ENCODE measurements at regions not wholly inside any gene's neighbourhood (a gene's known extent, or its start where the extent isn't known, plus 50 kb on each side); places are given as distances from the start of the nearest gene placed in this dataset.

DNA sequence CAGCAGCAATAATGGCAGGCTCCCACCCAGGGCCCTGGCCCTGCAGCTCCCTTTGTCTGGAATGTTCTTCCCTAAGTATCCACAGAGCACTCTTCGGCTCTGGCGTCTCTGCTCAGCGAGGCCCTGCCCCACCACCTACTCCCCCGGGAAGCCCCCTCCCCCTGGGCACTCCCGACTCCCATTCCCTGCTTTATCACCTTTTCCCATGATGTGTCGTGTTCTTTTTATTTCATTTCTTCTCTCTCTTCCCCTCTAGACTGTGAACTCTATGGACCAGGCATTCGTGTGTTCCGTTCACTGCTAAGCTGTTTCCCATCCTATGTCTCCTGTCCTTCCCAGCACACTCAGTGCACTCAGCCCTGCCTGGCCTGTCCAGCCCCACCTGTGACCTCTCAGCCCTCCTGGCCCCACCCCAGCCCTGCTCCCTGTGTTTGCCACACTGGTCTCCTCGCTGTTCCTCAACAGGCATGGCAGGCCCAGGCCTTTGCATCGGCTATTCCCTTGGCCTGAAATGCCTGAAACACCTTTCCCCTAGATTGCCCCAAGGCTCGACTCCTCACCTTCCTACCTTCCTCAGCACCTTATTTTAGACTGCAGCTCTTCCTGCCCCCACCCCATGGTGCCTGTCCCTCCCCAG lies 107.4 kb downstream of the TPRA1 start:
- H3K27me3 ChIP-seq (ENCODE audit: control insufficient read depth in 1 of 2, insufficient read depth in 2 of 2, low read length in 2 of 2): no peaks in the 10 kb centered on the region
- no peak overlapping the region for H3K9ac ChIP-seq (ENCODE audit: low read length)
- H3K27ac ChIP-seq (ENCODE audit: low read depth, low read length): no peak overlapping the region
- H3K9me3 ChIP-seq (ENCODE audit: low read length): no peaks in the 10 kb centered on the region
- no peaks in the 10 kb centered on the region for H3K36me3 ChIP-seq (ENCODE audit: insufficient read depth, low read length)
- no peak overlapping the region for H3K4me3 ChIP-seq (ENCODE audit: low read depth in 1 of 2, low read length in 2 of 2)
- no peaks in the 10 kb centered on the region for H3K4me1 ChIP-seq (ENCODE audit: insufficient read depth, low read length)

- H3K4me1 ChIP-seq (ENCODE audit: insufficient read depth, low read length): no peaks in the 10 kb centered on the region
- no peaks in the 10 kb centered on the region for H3K27me3 ChIP-seq (ENCODE audit: control insufficient read depth in 1 of 2, insufficient read depth in 2 of 2, low read length in 2 of 2)
Observed at GRCh38 chr3:127482216-127483004, 108.1 kb downstream of the TPRA1 start.

DNA sequence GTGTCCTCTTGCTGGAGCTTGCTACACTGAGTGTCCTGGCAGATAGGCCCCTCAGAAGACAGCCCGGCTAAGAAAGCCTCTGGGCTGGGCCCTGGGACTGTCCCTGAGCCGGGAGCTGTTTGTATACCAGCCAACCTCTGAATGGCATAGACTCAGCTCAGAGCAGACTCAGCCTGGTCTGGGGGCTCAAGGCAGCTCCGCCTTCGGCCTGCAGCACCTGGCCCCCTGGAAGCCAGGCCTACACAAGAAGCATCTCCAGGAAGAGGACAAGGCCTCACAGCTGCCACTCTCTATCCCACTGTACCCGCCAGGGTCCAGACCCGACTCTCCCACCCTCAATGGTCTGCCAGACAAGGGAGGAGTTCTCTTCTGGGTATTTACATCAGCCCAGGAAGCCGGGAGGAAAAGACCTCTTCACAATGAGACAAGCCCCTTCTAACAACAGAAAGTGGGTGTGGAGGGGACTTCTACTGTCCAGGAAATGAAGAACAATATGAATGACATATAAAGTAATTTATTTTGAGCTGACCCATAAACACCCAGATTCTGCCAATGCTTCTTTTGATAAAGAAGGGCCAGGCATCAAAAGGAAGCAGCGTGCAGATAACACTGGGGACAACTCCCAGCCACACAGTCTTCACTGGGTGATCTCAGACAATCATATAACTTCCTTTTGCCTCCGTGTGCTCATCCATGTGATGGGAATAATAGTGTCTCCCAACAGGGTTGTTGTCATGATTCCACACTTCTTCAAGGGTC lies 110.2 kb downstream of the TPRA1 start:
- Histone ChIP-seq H3K36me3 (ENCODE audit: insufficient read depth, low read length) (no peaks in the 10 kb centered on the region), H3K27me3 (ENCODE audit: control insufficient read depth in 1 of 2, insufficient read depth in 2 of 2, low read length in 2 of 2) (no peaks in the 10 kb centered on the region), H3K27ac (ENCODE audit: low read depth, low read length) (no peak overlapping the region), H3K4me3 (ENCODE audit: low read depth in 1 of 2, low read length in 2 of 2) (no peak overlapping the region), H3K4me1 (ENCODE audit: insufficient read depth, low read length) (no peaks in the 10 kb centered on the region), H3K9ac (ENCODE audit: low read length) (no peak overlapping the region), H3K9me3 (ENCODE audit: low read length) (no peaks in the 10 kb centered on the region)

More at GRCh38 chr3:127482216-127483004, 108.1 kb downstream of the TPRA1 start:
- H3K9ac ChIP-seq (ENCODE audit: low read length): no peak overlapping the region
- H3K27ac ChIP-seq (ENCODE audit: low read depth, low read length): no peak overlapping the region
- no peaks in the 10 kb centered on the region for H3K9me3 ChIP-seq (ENCODE audit: low read length)
- no peak overlapping the region for H3K4me3 ChIP-seq (ENCODE audit: low read depth in 1 of 2, low read length in 2 of 2)
- no peaks in the 10 kb centered on the region for H3K36me3 ChIP-seq (ENCODE audit: insufficient read depth, low read length)

GRCh38 chr3:127479449-127479848 lies 111.1 kb downstream of the TPRA1 start:
- Histone ChIP-seq H3K36me3 (ENCODE audit: insufficient read depth, low read length) (no peaks in the 10 kb centered on the region), H3K27me3 (ENCODE audit: control insufficient read depth in 1 of 2, insufficient read depth in 2 of 2, low read length in 2 of 2) (no peaks in the 10 kb centered on the region), H3K27ac (ENCODE audit: low read depth, low read length) (no peak overlapping the region), H3K4me3 (ENCODE audit: low read depth in 1 of 2, low read length in 2 of 2) (no peak overlapping the region), H3K9me3 (ENCODE audit: low read length) (no peaks in the 10 kb centered on the region), H3K4me1 (ENCODE audit: insufficient read depth, low read length) (no peaks in the 10 kb centered on the region), H3K9ac (ENCODE audit: low read length) (no peak overlapping the region)

DNA sequence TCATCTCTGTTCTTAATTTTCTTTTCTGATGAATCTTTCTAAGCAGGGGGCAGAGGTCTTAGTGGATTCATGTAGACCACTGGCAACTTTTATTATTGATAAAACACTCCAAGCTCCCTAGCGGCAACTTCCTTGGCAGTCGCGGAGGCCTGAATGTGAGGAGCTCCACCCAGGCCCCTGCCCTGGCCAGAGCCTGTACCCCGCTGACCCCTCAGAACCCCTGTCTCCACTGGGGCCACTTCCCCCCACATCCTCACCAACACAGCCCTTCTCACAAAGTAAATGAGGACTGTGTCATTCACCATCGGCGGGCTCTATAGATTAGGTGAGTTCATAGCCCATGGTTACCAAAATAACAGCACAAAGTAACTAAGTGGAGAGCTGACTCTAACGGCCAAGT lies 111.6 kb downstream of the TPRA1 start:
- no peak overlapping the region for H3K4me3 ChIP-seq (ENCODE audit: low read depth in 1 of 2, low read length in 2 of 2)
- no peaks in the 10 kb centered on the region for H3K27me3 ChIP-seq (ENCODE audit: control insufficient read depth in 1 of 2, insufficient read depth in 2 of 2, low read length in 2 of 2)
- no peak overlapping the region for H3K27ac ChIP-seq (ENCODE audit: low read depth, low read length)
- H3K36me3 ChIP-seq (ENCODE audit: insufficient read depth, low read length): no peaks in the 10 kb centered on the region
- H3K4me1 ChIP-seq (ENCODE audit: insufficient read depth, low read length): no peaks in the 10 kb centered on the region
- H3K9ac ChIP-seq (ENCODE audit: low read length): no peak overlapping the region
- no peaks in the 10 kb centered on the region for H3K9me3 ChIP-seq (ENCODE audit: low read length)

GRCh38 chr3:127477396-127477795 lies 113.1 kb downstream of the TPRA1 start:
- H3K27me3 ChIP-seq (ENCODE audit: control insufficient read depth in 1 of 2, insufficient read depth in 2 of 2, low read length in 2 of 2): no peaks in the 10 kb centered on the region
- H3K4me1 ChIP-seq (ENCODE audit: insufficient read depth, low read length): no peaks in the 10 kb centered on the region
- no peak overlapping the region for H3K27ac ChIP-seq (ENCODE audit: low read depth, low read length)
- H3K36me3 ChIP-seq (ENCODE audit: insufficient read depth, low read length): no peaks in the 10 kb centered on the region
- H3K4me3 ChIP-seq (ENCODE audit: low read depth in 1 of 2, low read length in 2 of 2): no peak overlapping the region
- no peak overlapping the region for H3K9ac ChIP-seq (ENCODE audit: low read length)
- no peaks in the 10 kb centered on the region for H3K9me3 ChIP-seq (ENCODE audit: low read length)

DNA sequence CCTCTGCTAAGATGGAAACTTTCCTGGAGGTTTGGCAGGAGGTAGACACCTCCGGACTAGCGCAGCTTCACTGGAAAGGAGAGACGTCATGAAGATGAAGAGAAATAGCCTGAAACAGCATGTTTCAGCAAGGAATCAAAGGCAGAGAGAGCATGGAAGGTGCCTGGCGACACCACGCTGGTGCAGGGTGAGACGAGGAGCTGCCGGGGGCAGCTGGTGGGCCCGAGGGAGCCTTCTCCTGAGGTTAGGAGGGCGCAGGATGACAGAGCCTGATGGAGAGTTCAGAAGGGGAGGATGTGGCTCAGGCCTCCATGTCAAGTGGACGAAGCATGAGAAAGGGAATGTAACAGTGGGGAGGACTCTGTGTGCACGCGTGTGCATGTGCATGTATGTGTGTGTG lies 113.6 kb downstream of the TPRA1 start:
- H3K9ac ChIP-seq (ENCODE audit: low read length): no peak overlapping the region
- no peak overlapping the region for H3K4me3 ChIP-seq (ENCODE audit: low read depth in 1 of 2, low read length in 2 of 2)
- H3K36me3 ChIP-seq (ENCODE audit: insufficient read depth, low read length): no peaks in the 10 kb centered on the region
- H3K9me3 ChIP-seq (ENCODE audit: low read length): no peaks in the 10 kb centered on the region
- H3K27ac ChIP-seq (ENCODE audit: low read depth, low read length): no peak overlapping the region
- no peaks in the 10 kb centered on the region for H3K27me3 ChIP-seq (ENCODE audit: control insufficient read depth in 1 of 2, insufficient read depth in 2 of 2, low read length in 2 of 2)
- no peaks in the 10 kb centered on the region for H3K4me1 ChIP-seq (ENCODE audit: insufficient read depth, low read length)

- no peaks in the 10 kb centered on the region for H3K27me3 ChIP-seq (ENCODE audit: control insufficient read depth in 1 of 2, insufficient read depth in 2 of 2, low read length in 2 of 2)
- H3K36me3 ChIP-seq (ENCODE audit: insufficient read depth, low read length): no peaks in the 10 kb centered on the region
- H3K9me3 ChIP-seq (ENCODE audit: low read length): no peaks in the 10 kb centered on the region
- H3K27ac ChIP-seq (ENCODE audit: low read depth, low read length): no peak overlapping the region
- H3K4me3 ChIP-seq (ENCODE audit: low read depth in 1 of 2, low read length in 2 of 2): no peak overlapping the region
- no peak overlapping the region for H3K9ac ChIP-seq (ENCODE audit: low read length)
- H3K4me1 ChIP-seq (ENCODE audit: insufficient read depth, low read length): no peaks in the 10 kb centered on the region
Observed at GRCh38 chr3:127475975-127476705, 114.4 kb downstream of the TPRA1 start.

DNA sequence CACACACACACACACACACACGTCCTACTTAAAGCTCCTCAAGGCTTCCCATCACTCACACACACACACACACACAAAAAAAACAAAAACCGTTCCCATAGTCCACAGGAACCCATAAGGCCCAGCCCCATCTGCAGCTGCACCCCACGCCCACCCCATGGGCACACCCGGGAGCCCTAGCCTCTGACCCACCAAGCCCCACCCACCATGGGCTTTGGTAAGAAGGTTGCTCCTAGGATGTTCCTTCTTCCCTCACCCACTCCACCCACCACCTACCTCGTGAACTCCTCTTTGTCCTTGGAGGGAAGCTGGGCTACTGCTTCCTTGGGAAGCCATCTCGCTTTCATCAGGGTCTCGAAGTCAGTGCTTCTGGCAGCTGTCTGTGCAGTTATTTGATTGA lies 115.1 kb downstream of the TPRA1 start:
- Histone ChIP-seq H3K4me1 (ENCODE audit: insufficient read depth, low read length) (no peaks in the 10 kb centered on the region), H3K36me3 (ENCODE audit: insufficient read depth, low read length) (no peaks in the 10 kb centered on the region), H3K27me3 (ENCODE audit: control insufficient read depth in 1 of 2, insufficient read depth in 2 of 2, low read length in 2 of 2) (no peaks in the 10 kb centered on the region), H3K27ac (ENCODE audit: low read depth, low read length) (no peak overlapping the region), H3K9me3 (ENCODE audit: low read length) (no peaks in the 10 kb centered on the region), H3K4me3 (ENCODE audit: low read depth in 1 of 2, low read length in 2 of 2) (no peak overlapping the region), H3K9ac (ENCODE audit: low read length) (no peak overlapping the region)

- H3K27me3 ChIP-seq (ENCODE audit: control insufficient read depth in 1 of 2, insufficient read depth in 2 of 2, low read length in 2 of 2): no peaks in the 10 kb centered on the region
- H3K4me1 ChIP-seq (ENCODE audit: insufficient read depth, low read length): no peaks in the 10 kb centered on the region
- H3K27ac ChIP-seq (ENCODE audit: low read depth, low read length): no peak overlapping the region
- no peak overlapping the region for H3K9ac ChIP-seq (ENCODE audit: low read length)
- no peaks in the 10 kb centered on the region for H3K9me3 ChIP-seq (ENCODE audit: low read length)
- H3K4me3 ChIP-seq (ENCODE audit: low read depth in 1 of 2, low read length in 2 of 2): no peak overlapping the region
- H3K36me3 ChIP-seq (ENCODE audit: insufficient read depth, low read length): no peaks in the 10 kb centered on the region
Observed at GRCh38 chr3:127473244-127474024, 117.1 kb downstream of the TPRA1 start.

Measured in muscle layer of colon (tissue), 2 donors.